ENCODE measurements at regions not wholly inside any gene's neighbourhood (a gene's known extent, or its start where the extent isn't known, plus 50 kb on each side); places are given as distances from the start of the nearest gene placed in this dataset.

- no peak for DNase-seq
Observed at GRCh38 chr1:30038134-30039025, 685.0 kb downstream of the MATN1 start.

GRCh38 chr1:30037251-30038118, 685.9 kb downstream of the MATN1 start:
- DNase-seq = no peak

GRCh38 chr1:30036666-30037065, 686.7 kb downstream of the MATN1 start:
- no peak for DNase-seq

GRCh38 chr1:30036229-30036547, 687.2 kb downstream of the MATN1 start:
- no peak for DNase-seq

GRCh38 chr1:30035522-30036228, 687.7 kb downstream of the MATN1 start:
- DNase-seq = no peak

- peak in 1 of 2 experiments; percentile 1 for DNase-seq
Observed at GRCh38 chr1:30034627-30035521, 688.5 kb downstream of the MATN1 start.

- DNase-seq = no peak
Observed at GRCh38 chr1:30034105-30034626, 689.2 kb downstream of the MATN1 start.

- no peak for DNase-seq
Observed at GRCh38 chr1:30033256-30034104, 689.9 kb downstream of the MATN1 start.

- DNase-seq = no peak
Observed at GRCh38 chr1:30032302-30032701, 691.1 kb downstream of the MATN1 start.

- no peak for DNase-seq
Observed at GRCh38 chr1:30029677-30030076, 693.7 kb downstream of the MATN1 start.

GRCh38 chr1:30028939-30029338, 694.4 kb downstream of the MATN1 start:
- no peak for DNase-seq

- DNase-seq = no peak
Observed at GRCh38 chr1:30028283-30028682, 695.1 kb downstream of the MATN1 start.

GRCh38 chr1:30027247-30027646, 696.1 kb downstream of the MATN1 start:
- DNase-seq = no peak

- DNase-seq = no peak
Observed at GRCh38 chr1:30024411-30025195, 698.8 kb downstream of the MATN1 start.

- DNase-seq = no peak
Observed at GRCh38 chr1:30023339-30024022, 699.9 kb downstream of the MATN1 start.

GRCh38 chr1:30014031-30014430, 709.4 kb downstream of the MATN1 start:
- DNase-seq = no peak

GRCh38 chr1:30012455-30013440, 710.6 kb downstream of the MATN1 start:
- DNase-seq = no peak

- no peak for DNase-seq
Observed at GRCh38 chr1:30011970-30012369, 711.4 kb downstream of the MATN1 start.
